HG02571 (cell line): ENCODE measurements at regions not wholly inside any gene's neighbourhood (a gene's known extent, or its start where the extent isn't known, plus 50 kb on each side); places are given as distances from the start of the nearest gene placed in this dataset.

Source experiments
- ATAC-seq: cut with Tn5 transposase; IDR thresholded peaks from one replicate; pipeline ENCODE4 v1.9.1; 2021; ENCODE audit warnings: mild to moderate bottlenecking, moderate library complexity; ENCODE audit not compliant: unreplicated experiment

DNA sequence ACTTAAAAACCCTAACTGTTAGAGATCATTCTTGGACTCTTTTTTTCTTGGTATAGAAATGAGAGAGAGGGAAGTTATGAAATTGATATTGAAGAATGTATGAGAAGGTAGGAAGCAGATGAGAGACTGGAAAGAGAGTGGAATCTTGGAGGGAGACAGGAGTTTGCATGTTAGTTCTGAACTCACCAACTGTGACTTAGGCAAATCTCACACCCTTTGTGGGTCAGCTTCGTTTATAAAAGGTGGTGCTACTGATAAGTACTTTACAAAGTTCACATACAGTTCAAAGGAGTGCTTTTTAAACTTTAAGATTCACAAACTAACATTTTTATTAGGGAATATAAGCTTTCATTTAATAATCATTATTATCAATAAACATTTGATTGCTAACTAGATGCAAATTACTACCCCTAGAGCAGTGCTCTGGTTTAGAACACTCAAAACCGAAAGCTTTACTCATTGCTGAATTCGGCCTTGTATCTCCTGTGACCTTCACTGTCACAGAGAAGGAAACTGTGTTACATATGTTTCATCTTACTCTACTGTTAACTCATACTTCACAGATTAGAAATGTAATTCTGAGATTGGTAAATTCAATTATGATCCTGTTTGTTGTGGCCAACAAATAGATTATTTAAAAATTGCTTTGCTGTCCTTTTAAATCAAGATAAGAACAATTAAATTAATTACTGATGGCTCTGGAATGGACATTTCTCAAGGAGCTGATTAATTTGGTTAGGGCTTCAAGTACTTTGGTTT, 143.2 kb downstream of the RMI1 start:
- ATAC-seq = peak; percentile 96

DNA sequence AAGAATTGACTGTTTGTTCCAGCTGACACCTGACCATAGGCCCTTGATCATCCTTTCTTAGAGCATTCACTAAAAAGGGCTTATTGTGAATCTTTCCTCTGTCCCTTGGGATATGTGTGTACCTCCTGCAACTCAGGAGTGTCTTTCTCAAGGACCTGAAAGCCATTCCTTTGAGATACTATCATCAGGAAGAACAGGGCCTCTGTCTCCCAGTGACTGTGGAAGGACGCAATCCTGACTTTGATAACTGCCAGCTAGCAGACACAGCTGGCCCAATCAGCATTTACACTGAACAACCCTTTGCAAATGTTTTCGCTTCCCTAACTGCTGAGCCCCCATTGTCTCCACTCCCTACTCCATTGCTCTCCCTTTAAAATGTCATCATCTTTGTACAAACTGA, 144.4 kb downstream of the RMI1 start:
- no peak for ATAC-seq

DNA sequence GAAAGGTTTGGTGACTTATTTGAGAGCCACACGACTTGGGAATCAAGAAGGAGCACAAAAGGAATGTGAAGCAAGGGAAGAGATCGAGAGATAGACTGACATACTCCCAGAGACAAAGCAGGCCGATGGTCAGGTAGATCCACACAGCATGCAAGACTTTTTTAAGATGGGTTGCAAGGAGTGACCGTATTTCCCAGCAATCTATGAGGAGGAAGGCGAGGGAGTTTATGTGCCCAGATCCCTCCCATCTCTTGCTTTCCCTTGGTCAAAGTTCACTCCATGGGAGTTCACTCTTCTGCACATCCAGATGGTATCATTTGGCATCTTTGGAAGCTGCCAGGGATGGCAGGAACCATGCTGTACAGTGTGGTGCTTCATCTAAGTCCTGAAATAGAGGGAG, 148.9 kb downstream of the RMI1 start:
- ATAC-seq = no peak

DNA sequence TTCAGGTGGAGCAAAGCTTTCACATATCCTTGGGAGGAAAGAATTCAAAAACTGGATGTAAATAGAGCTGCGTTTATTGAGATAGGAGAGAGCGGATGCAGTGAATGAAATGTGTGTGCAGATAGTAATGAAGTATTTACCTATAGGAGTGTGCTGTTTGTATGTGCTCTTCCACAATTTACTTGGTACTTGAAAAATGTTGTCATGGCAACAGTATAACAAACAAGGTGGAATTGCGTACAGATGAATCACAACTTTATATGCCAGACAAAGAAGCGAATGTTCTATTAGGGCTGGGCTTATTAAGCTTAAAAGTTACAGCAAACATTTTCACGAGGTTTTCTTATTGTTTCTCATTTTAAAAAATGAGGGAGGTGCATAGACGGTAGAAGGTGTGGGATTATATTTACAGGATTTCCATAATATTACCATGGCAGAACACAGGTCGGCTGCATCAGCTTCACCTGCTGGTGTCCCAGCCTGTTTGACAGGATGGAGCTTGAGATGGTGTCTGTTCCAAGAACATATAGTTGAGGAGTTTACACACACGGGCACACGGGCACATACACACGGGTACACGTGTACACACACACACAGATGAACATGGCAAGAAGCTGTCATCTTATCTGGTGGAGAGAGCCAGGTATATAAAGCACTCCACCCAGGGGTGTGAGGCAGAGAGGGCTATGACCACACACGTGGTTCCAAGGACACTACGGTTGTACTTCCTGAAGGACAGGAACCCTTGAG, 155.7 kb downstream of the RMI1 start:
- no peak for ATAC-seq

DNA sequence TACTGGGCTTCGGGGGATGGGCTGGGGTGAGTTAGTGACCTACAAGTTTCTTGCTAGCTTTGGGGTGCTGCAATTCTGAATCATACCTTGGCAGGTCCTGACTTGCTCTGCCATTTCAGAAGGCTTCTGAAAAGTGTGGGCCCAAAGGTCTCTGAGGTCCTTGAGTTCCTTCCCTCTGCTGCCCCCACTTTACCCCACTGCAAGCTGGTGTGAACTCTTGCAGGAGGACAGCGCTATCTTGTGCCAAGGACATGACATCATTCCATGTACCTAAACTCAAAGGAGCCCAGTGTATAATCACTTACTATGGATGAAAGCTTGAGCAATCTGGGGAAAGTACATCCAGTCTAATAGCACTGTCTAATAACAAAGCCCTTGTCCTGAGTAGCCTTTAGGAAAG, 157.4 kb downstream of the RMI1 start:
- ATAC-seq = no peak

DNA sequence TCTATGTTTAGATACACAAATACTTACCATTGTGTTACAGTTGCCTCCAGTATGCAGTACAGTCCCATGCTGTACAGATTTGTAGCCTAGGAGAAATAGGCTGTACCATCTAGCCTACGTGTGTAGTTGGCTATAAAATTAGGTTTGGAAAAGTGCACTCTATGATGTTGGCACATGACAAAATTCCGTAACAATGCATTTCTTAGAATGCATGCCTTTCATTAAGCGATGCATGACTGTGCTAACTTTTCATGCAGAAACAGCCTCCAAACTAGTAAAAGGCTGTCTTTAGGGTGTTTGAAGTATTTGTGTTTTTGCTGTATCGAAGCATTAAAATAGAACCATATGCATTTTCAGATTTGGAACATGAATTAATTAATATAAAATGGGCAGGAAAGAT, 157.9 kb downstream of the RMI1 start:
- no peak for ATAC-seq

DNA sequence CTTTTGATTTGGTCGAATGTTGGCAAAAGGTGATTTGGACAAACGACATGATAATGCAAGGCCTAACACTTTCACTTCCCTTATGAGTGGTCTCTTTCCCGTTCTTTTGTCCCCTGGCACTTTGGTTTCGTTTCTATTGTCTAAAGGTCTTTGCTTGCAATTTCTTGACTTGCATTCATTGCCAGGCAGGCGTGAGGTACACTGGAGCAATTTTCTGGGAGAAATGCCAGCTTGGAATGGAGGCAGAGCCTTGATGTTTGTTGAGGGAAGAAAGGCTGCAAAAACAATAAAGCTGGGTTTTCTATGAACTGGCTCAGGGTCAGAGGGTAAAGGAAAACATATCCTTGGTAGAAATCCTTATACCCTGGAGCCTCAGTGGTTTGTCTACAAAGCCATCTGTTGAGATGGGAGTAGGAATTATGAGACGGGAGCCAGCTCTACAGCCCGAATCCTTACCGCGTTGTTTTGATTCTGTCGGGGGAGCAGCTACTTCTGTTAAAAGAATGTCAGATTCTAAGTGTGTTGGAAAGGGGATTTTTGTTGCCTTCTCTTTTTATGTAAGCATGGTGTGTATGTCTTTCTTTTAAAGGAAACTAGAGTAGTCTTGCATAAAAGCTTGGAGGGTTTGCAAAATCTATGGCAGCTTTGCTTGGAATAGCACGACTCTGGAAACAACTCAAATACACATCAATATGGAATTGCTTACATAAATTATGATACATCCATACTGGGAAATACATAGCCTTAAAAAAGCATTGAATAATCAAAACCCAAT, 158.9 kb downstream of the RMI1 start:
- ATAC-seq = no peak

DNA sequence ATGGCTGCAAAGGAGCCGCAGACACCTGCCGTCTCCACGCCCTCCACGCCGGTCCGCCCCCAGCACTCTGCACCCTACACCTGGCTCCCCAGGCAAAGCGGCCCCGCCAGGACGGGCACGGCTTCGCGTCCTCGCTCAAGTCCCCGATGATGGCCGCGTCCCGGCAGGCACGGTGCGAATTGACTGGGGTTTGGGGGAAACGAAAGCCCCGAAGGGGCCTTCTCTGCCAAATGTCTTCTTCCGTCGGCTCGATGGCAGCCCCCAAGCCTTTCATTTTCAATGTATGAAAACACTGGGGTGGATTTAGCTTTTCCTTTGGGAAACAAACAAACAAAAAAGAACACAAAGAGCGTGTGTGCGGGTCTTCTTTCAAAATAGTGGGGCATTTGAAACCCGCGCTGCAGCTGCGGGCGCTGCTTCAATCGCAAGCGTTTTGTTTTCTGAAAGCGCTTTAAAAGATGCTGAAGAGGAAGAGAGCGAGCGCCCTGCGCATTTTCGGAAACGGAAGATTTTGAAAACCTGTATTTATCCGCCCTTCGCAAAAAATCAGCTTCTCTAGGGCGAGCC, 160.0 kb downstream of the RMI1 start:
- peak; percentile 55 for ATAC-seq

DNA sequence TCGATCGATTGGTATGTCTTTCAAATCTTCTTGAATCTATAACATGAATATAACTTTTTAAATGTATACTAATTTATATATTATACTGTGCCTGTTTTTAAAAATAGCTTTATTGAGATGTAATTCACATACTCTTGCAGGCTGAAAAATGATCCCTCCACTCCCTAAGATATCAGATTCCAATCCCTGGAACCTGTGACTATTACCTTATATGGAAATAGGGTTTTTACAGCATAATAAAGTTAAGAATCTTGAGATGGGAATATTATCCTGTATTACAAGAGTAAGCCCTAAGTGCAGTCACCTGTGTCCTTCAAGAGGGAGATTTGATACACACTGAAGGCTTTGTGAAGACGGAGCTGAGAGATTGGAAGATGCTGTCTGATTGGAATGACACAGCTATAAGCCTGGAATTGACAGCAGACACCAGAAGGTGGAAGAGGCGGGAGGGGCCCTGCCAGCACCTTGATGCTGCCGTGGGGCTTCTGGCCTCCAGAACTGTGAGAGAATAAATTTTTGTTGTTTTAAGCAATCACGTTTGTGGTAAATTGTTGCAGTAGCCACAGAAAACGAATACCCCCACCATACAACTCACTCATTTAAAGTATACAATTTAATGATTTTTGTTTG, 161.3 kb downstream of the RMI1 start:
- ATAC-seq = no peak

DNA sequence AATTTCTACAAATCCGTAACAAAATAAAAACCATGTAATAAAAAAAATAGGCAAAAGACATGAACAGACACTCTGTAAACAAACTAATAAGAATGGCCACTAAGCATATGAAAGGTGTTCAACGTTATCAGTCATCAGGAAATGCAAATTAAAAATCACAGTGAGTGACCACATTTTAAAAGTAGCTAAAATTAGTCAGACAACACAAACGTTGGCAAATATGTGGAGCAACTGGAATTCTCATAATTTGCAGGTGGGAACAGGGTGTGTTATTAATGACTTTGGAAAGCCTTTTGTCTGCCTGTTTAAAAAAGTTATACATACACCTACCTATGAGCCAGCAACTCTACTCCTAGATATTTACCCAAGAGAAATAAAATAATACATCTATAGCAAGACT, 164.4 kb downstream of the RMI1 start:
- ATAC-seq = no peak

DNA sequence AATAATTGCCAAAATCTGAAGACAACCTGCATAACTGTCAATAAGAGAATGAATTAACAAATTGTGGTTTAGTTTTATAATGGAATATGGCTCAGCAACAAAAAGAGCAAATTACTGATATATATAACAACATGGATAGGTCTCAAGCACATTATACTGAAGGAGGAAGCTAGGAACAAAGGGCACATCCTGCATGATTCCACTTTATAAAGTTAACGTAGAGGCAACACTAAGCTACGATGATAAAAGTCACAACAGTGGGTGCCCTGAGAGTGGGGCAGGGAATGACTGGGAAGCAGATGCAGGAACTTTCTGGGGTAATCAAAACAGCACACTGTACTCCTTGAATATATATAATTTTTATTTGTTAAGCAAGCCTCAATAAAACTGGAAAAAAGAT, 165.2 kb downstream of the RMI1 start:
- ATAC-seq = no peak

DNA sequence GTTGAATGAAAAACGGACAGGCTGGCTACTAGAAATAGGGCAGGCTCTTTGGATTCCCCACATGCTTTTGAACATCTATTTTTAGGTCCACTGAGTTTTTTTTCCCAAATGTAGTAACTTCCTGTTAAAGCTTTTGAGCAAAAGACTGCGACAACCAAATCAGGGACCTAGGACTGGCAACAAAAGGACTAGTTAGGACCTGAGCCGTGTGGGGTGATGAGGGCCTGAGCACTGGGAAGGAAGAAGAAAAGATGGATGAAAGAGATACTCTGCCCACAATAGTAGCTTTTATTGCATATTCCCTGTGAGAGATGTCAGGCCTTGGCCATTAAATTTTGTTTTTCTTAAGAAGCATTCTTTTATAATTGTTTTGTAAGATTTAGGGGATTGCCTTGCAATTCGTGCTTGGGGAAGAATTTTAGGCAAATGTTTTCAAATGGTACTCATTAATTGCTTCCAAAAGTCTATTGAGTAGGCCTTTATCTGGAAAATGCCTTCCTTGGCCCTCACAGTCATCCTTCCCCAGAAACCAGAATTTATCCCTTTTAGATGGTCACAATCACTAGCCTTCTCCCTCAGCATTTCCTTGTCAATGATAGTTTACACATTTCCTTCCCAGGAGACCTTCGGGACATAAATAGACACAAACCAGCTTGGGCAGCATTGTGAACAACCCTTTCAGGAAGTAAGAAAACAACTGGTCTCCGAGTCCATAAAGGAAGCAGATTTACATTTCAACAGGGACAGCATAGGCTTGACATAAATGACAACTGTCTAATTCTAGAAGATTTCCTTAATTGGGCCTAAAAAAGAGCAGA, 166.5 kb downstream of the RMI1 start:
- no peak for ATAC-seq

DNA sequence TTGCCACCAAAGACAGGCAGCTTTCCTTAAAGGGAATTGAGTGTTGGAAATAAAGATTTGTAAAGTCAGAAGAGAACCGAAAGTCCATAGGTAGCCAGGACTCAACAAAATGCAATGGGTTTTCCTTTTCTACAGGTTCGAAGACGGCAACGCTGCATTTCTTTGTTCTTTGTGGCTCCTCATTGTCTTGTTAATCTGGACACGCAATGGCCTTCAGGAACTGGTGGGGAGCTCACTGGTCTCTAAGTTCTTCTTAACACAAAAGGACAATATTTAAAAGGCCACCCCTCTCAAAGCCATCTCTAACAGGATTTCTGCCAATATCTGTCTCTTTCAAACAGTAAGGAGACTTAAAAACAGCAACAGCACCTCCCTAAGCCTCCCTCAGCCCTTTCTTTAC, 170.6 kb downstream of the RMI1 start:
- ATAC-seq = no peak

DNA sequence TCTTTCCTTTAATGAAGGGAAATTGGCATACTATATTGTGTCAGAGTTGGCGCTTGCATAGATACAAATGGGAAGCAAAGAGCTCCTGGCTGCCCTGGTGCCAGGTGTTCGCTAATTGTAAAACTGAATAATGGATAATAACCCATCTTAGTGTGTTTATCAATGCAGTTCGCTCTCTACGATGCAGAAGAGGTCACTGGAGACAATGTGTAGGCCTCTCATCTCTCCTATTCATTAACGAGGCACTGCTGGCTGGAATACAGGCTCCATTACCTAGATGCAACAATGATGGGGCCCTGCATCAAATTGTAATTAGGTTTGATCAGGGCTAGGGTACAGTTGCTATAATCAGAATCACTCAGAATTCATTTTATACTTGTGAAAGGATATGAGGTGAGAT, 171.0 kb downstream of the RMI1 start:
- ATAC-seq = no peak

DNA sequence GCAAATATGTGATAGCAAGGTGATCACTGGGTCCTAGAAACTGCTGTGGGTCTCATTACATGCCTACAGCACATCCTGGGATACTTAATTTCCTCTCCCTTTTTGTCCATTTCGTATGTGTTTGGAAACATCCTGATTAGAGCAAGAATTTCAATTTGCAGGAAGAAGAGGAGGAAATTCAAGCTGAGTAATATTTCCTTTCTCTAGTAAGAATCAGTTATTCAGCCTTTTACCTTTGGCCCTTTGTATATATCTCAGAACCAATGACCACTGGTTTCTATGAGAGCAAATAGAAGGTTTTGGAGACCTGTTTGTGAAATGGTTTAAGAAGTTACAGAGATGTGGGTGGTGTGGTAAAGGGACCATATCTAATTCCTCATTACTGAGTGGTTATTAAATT, 171.6 kb downstream of the RMI1 start:
- no peak for ATAC-seq

DNA sequence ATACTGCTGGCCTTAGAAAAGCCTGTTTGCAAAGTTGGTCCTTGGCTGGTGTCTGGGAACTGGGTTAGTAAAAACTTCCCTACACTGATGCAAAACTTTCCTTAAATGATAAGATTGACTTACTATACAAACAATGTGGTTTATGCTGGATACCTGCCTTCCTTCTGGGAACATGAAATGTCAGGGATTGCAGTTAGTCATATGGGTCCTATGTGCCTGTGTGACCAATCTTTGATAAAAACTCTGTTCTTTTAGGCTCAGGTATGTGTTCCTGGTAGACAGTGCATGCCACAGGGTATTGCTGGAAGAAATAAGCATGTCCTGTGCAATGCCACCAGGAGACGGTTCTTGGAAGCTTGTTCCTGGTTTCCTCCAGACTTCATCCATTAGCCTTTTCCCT, 173.3 kb downstream of the RMI1 start:
- ATAC-seq = no peak

DNA sequence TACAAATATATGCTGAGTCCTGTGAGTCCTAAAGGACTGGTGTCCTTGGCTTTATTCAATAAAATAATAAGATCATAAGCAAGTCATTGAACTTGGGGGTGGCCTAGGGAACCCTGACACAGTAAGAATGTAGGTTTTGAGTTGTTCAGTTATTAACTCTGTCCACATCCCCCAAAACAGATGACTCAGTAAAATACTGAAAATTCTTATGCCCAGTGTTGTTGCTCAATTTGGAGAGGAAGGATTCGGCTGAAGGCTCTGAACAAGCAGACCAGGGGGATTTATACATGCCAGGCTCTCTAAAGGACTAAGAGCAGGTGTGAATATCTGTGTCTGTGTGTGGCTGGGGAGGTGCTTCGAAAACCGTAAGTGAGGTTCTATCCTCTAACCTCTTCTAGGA, 173.7 kb downstream of the RMI1 start:
- no peak for ATAC-seq

DNA sequence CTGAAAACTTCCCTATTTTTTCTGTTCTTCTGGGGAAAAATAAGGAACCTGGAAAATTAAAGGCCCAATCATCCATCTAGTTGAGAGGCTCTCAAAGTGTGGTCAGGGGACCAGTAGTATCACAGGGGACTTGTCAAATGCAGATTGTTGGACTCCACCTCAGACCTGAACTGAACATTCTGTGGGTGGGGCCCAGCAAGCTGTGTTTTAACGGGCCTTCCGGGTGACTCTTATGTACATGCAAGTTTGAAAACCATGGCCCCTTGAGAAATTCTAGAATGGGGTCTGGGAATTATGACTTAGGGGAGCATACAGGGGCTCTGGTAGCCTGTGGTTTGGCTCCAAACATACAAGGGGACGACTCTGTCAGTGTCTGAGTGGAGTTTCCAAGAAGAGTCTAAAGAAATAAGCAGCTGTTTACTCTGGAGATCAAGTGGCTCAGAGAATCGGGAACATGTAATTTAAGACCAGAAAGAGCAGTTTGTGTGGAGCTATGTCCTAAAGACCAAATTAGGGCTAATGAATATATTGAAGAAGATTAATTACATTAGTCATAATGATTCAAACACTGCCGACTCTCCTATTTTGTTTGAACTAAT, 177.4 kb downstream of the SLC28A3 start:
- no peak for ATAC-seq

DNA sequence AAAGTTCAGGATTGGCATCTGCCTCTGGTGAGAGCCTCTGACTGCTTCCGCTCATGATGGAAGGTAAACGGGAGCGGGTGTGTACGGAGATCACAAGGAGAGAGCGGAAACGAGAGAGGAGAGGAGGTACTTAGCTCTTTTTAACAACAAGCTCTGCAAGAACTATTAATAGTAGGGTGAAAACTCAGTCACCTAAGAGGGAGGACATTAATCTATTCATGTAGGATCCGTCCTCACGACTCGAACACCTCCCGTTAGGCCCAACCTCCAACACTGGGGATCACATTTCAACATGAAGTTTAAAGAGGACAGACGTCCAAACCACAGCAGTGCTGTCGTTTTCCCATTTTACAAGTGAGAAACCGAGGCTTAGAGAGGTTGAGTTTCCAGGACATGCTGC, 173.7 kb downstream of the SLC28A3 start:
- no peak for ATAC-seq

DNA sequence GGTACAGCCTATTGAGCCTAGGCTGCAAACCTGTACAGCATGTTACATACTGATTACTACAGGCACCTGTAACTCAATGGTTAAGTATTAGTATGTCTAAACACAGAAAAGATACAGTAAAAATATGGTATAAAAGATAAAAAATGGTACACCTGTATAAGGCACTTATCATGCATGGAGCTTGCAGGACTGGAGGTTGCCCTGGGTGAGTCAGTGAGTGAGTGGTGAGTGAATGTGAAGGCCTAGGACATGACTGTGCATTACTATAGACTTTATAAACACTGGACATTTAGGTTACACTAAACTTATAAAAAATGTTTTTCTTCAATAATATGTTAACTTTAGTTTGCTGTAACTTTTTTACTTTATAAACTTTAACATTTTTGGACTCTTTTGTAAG, 171.3 kb downstream of the SLC28A3 start:
- ATAC-seq = no peak
